T-cell (primary cell): ENCODE measurements at regions not wholly inside any gene's neighbourhood (a gene's known extent, or its start where the extent isn't known, plus 50 kb on each side); places are given as distances from the start of the nearest gene placed in this dataset.

Experiments
- ATAC-seq, 4 experiments: fragments of 200-7000 bp in 3 of 4; fragments of 150-1000 bp in 1 of 4; cut with Tn5 transposase; replicated peaks in 1 of 4; 1 replicate in 3 of 4; 2 replicates in 1 of 4; pipeline ENCODE4 v1.10.0; 2021; ENCODE audit warnings: moderate library complexity in 3 of 4, mild to moderate bottlenecking in 2 of 4, moderate number of reproducible peaks in 1 of 4
- CTCF ChIA-PET, 2 donors: fragments of 300-600 bp; sonication (Branson Sonifier 250); formaldehyde crosslinking; loops; one replicate each; lab custom pipeline; 2022; ENCODE audit warnings: antibody characterized with exemption in 2 of 2; lab: Charles Lee
- POLR2A ChIA-PET, 2 donors: fragments of 300-600 bp; sonication (Branson Sonifier 250); formaldehyde crosslinking; loops; one replicate each; lab custom pipeline; 2022; ENCODE audit warnings: antibody characterized with exemption in 2 of 2; lab: Charles Lee
- DNase-seq, 35 experiments: peaks; one replicate each; pipeline versions ENCODE4 v3.0.0 to v3.0.0-alpha.2; 2013 to 2023
- H3K27ac ChIP-seq: one replicate; pipeline ENCODE4 v1.5.1; 2013; ENCODE audit warnings: low read length
- H3K27me3 ChIP-seq, 2 experiments: replicated peaks in 1 of 2; 1 replicate in 1 of 2; 2 replicates in 1 of 2; pipeline versions ENCODE4 v1.6.1 to v1.7.0; 2013; ENCODE audit warnings: low read length in 1 of 2, mixed read lengths in 1 of 2; ENCODE audit not compliant: control insufficient read depth in 2 of 2, insufficient read depth in 2 of 2; ENCODE audit errors: extremely low read depth in 1 of 2
- H3K36me3 ChIP-seq, 2 donors: 1 replicate in 1 of 2; 2 replicates in 1 of 2; pipeline versions ENCODE4 v1.6.1 to v1.7.0; 2013; ENCODE audit warnings: low read length in 1 of 2; ENCODE audit not compliant: control insufficient read depth in 2 of 2, insufficient read depth in 1 of 2; ENCODE audit errors: extremely low read depth in 1 of 2
- H3K4me1 ChIP-seq, 2 experiments: 1 replicate in 1 of 2; 2 replicates in 1 of 2; pipeline versions ENCODE4 v1.6.1 to v1.7.0; 2013; ENCODE audit warnings: low read length in 2 of 2, mixed read lengths in 1 of 2; ENCODE audit not compliant: insufficient read depth in 2 of 2, control insufficient read depth in 1 of 2; ENCODE audit errors: extremely low read depth in 1 of 2
- H3K4me3 ChIP-seq, 2 donors: 1 replicate in 1 of 2; 2 replicates in 1 of 2; pipeline versions ENCODE4 v1.5.1 to v1.7.0; 2013; ENCODE audit warnings: mild to moderate bottlenecking in 2 of 2, low read length in 1 of 2, moderate library complexity in 1 of 2; ENCODE audit not compliant: control insufficient read depth in 1 of 2; ENCODE audit errors: extremely low read depth in 1 of 2
- H3K9me3 ChIP-seq: 2 replicates; pipeline ENCODE4 v1.7.0; 2013
- H3K27ac Mint-ChIP-seq, 2 donors: one replicate each; pipeline ENCODE4 v1.8.0; 2020 to 2021; ENCODE audit warnings: mild to moderate bottlenecking in 2 of 2, mixed read lengths in 2 of 2
- H3K27me3 Mint-ChIP-seq, 2 donors: one replicate each; pipeline ENCODE4 v1.8.0; 2021 to 2022; ENCODE audit warnings: mixed read lengths in 2 of 2
- H3K36me3 Mint-ChIP-seq: one replicate; pipeline ENCODE4 v1.8.0; 2021; ENCODE audit warnings: mixed read lengths
- H3K4me1 Mint-ChIP-seq, 3 donors: one replicate each; pipeline ENCODE4 v1.8.0; 2020 to 2022; ENCODE audit warnings: mixed read lengths in 3 of 3, mild to moderate bottlenecking in 1 of 3
- H3K4me3 Mint-ChIP-seq, 3 donors: one replicate each; pipeline ENCODE4 v1.8.0; 2020 to 2022; ENCODE audit warnings: mild to moderate bottlenecking in 3 of 3, mixed read lengths in 3 of 3, moderate library complexity in 3 of 3
- H3K9me3 Mint-ChIP-seq, 3 donors: one replicate each; pipeline ENCODE4 v1.8.0; 2020 to 2022; ENCODE audit warnings: mixed read lengths in 3 of 3
- WGBS: methylation state at CpG from one replicate; pipeline ENCODE4 v1.1.5; 2013; ENCODE audit warnings: missing lambda C conversion rate; ENCODE audit not compliant: insufficient coverage; 5-methylcytosine and 5-hydroxymethylcytosine counted together

- Mint-ChIP-seq H3K9me3 (peaks cover 0 to 4% (median 0%) of the 10 kb centered on the region in 3 donors), H3K36me3 (no peaks in the 10 kb centered on the region), H3K27me3 (no peaks in the 10 kb centered on the region), H3K27ac (no peak overlapping the region), H3K4me1 (no peaks in the 10 kb centered on the region), H3K4me3 (no peak overlapping the region)
- no peak for DNase-seq
- no peaks in the 10 kb centered on the region for H3K27me3 ChIP-seq
- H3K9me3 ChIP-seq = no peaks in the 10 kb centered on the region
- CTCF ChIA-PET = no interaction called here
- no peak overlapping the region for H3K4me3 ChIP-seq
- no peaks in the 10 kb centered on the region for H3K36me3 ChIP-seq
- H3K27ac ChIP-seq = no peak overlapping the region
- POLR2A ChIA-PET = no interaction called here
- ATAC-seq = no peak
- no CpG with 5 or more reads among the region's 1 CpG for WGBS
- H3K4me1 ChIP-seq = no peaks in the 10 kb centered on the region
These were observed 339.2 kb upstream of the LRRC7 start for GRCh38 chr1:69228501-69228900.

GRCh38 chr1:69230208-69230607 lies 337.5 kb upstream of the LRRC7 start:
- H3K27ac ChIP-seq = no peak overlapping the region
- Mint-ChIP-seq H3K27ac (no peak overlapping the region), H3K27me3 (no peaks in the 10 kb centered on the region), H3K9me3 (peaks cover 0 to 5% (median 0%) of the 10 kb centered on the region in 3 donors), H3K4me1 (no peaks in the 10 kb centered on the region), H3K36me3 (no peaks in the 10 kb centered on the region), H3K4me3 (no peak overlapping the region)
- ATAC-seq (no peak), DNase-seq (no peak)
- H3K36me3 ChIP-seq = no peaks in the 10 kb centered on the region
- no peak overlapping the region for H3K4me3 ChIP-seq
- H3K4me1 ChIP-seq = no peaks in the 10 kb centered on the region
- CTCF ChIA-PET = no interaction called here
- POLR2A ChIA-PET = interaction anchor here in 1 of 2 donors (0.6 kb wide), 1 partner anchor 64 kb away, joined by 4 read pairs; no protein-coding TSS in a partner anchor
- no peaks in the 10 kb centered on the region for H3K9me3 ChIP-seq
- no peaks in the 10 kb centered on the region for H3K27me3 ChIP-seq

- Histone ChIP-seq H3K9me3 (no peaks in the 10 kb centered on the region), H3K4me1 (no peaks in the 10 kb centered on the region), H3K27ac (no peak overlapping the region), H3K36me3 (no peaks in the 10 kb centered on the region), H3K4me3 (no peak overlapping the region), H3K27me3 (no peaks in the 10 kb centered on the region)
- DNase-seq = no peak
- ChIA-PET POLR2A (no interaction called here), CTCF (no interaction called here)
- no peak for ATAC-seq
- H3K36me3 Mint-ChIP-seq = no peaks in the 10 kb centered on the region
- no peak overlapping the region for H3K4me3 Mint-ChIP-seq
- H3K4me1 Mint-ChIP-seq = no peaks in the 10 kb centered on the region
- H3K27me3 Mint-ChIP-seq = no peaks in the 10 kb centered on the region
- peaks cover 0 to 5% (median 0%) of the 10 kb centered on the region in 3 donors for H3K9me3 Mint-ChIP-seq
- H3K27ac Mint-ChIP-seq = no peak overlapping the region
These were observed 334.3 kb upstream of the LRRC7 start for GRCh38 chr1:69233463-69233862.

- no peak for DNase-seq
- ATAC-seq = no peak
- no peak overlapping the region for H3K27ac ChIP-seq
- no peak overlapping the region for H3K4me3 ChIP-seq
- Mint-ChIP-seq H3K4me1 (no peaks in the 10 kb centered on the region), H3K27ac (no peak overlapping the region), H3K36me3 (no peaks in the 10 kb centered on the region), H3K27me3 (no peaks in the 10 kb centered on the region), H3K9me3 (peaks cover 3 to 6% (median 3%) of the 10 kb centered on the region in 3 donors), H3K4me3 (no peak overlapping the region)
- WGBS = no CpG with 5 or more reads among the region's 1 CpG
- ChIA-PET POLR2A (no interaction called here), CTCF (no interaction called here)
- H3K4me1 ChIP-seq = no peaks in the 10 kb centered on the region
- no peaks in the 10 kb centered on the region for H3K36me3 ChIP-seq
- H3K27me3 ChIP-seq = no peaks in the 10 kb centered on the region
- H3K9me3 ChIP-seq = no peaks in the 10 kb centered on the region
These were observed 323.5 kb upstream of the LRRC7 start for GRCh38 chr1:69244211-69244610.

GRCh38 chr1:69246109-69246508 lies 321.6 kb upstream of the LRRC7 start:
- no peak overlapping the region for H3K27ac Mint-ChIP-seq
- no CpG with 5 or more reads among the region's 1 CpG for WGBS
- H3K27me3 Mint-ChIP-seq = no peaks in the 10 kb centered on the region

GRCh38 chr1:69246710-69247109 lies 321.0 kb upstream of the LRRC7 start:
- Mint-ChIP-seq H3K27ac (no peak overlapping the region), H3K27me3 (no peaks in the 10 kb centered on the region), H3K36me3 (no peaks in the 10 kb centered on the region), H3K4me1 (no peaks in the 10 kb centered on the region), H3K9me3 (peaks cover 0 to 12% (median 4%) of the 10 kb centered on the region in 3 donors), H3K4me3 (no peak overlapping the region)
- DNase-seq = no peak
- 77% methylated on average over 2 of the region's 2 CpGs for WGBS
- Histone ChIP-seq H3K36me3 (no peaks in the 10 kb centered on the region), H3K27ac (no peak overlapping the region), H3K4me3 (no peak overlapping the region), H3K4me1 (no peaks in the 10 kb centered on the region), H3K27me3 (no peaks in the 10 kb centered on the region), H3K9me3 (no peaks in the 10 kb centered on the region)
- POLR2A ChIA-PET = no interaction called here
- no peak for ATAC-seq
- CTCF ChIA-PET = no interaction called here

More at GRCh38 chr1:69246109-69246508, 321.6 kb upstream of the LRRC7 start:
- Histone ChIP-seq H3K36me3 (no peaks in the 10 kb centered on the region), H3K4me3 (no peak overlapping the region), H3K27me3 (no peaks in the 10 kb centered on the region), H3K27ac (no peak overlapping the region), H3K4me1 (no peaks in the 10 kb centered on the region), H3K9me3 (no peaks in the 10 kb centered on the region)
- CTCF ChIA-PET = no interaction called here
- POLR2A ChIA-PET = no interaction called here
- Mint-ChIP-seq H3K9me3 (peaks cover 0 to 12% (median 4%) of the 10 kb centered on the region in 3 donors), H3K4me3 (no peak overlapping the region), H3K4me1 (no peaks in the 10 kb centered on the region), H3K36me3 (no peaks in the 10 kb centered on the region)
- DNase-seq (no peak), ATAC-seq (no peak)

- Mint-ChIP-seq H3K4me1 (no peaks in the 10 kb centered on the region), H3K9me3 (peaks cover 3 to 20% (median 4%) of the 10 kb centered on the region in 3 donors), H3K4me3 (no peak overlapping the region), H3K27me3 (no peaks in the 10 kb centered on the region), H3K36me3 (no peaks in the 10 kb centered on the region), H3K27ac (no peak overlapping the region)
- DNase-seq = no peak
- CTCF ChIA-PET = no interaction called here
- H3K9me3 ChIP-seq = no peaks in the 10 kb centered on the region
- H3K4me1 ChIP-seq = no peaks in the 10 kb centered on the region
- no peak overlapping the region for H3K27ac ChIP-seq
- no peaks in the 10 kb centered on the region for H3K36me3 ChIP-seq
- no peak overlapping the region for H3K4me3 ChIP-seq
- POLR2A ChIA-PET = no interaction called here
- 58% methylated on average over 4 of the region's 4 CpGs for WGBS
- no peak for ATAC-seq
- H3K27me3 ChIP-seq = no peaks in the 10 kb centered on the region
These were observed 315.0 kb upstream of the LRRC7 start for GRCh38 chr1:69252696-69253095.
